ENCODE measurements at regions not wholly inside any gene's neighbourhood (a gene's known extent, or its start where the extent isn't known, plus 50 kb on each side); places are given as distances from the start of the nearest gene placed in this dataset.

DNA sequence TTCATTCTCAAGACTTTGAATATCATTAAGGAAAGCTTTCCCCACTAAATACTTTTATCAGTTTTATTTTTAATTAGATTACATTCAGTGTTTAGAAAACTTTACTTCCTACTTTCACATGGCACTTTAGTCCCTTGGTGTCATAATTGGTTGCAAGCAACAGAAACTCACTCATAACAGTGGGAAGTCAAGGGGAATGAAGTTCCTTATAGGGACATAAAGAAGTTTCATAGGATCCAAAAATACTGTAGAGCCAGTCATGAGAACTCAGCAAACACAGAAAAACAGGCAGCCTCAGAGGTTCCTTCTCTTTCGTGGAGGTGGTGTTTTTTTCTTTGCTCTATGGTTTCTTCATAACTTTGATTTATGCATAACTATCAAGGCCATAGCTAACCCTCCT lies 809.0 kb downstream of the BCL11A start:
- no peak overlapping the region for H2AFZ ChIP-seq (ENCODE audit: low read depth, low read length, severe bottlenecking)
- H3K36me3 ChIP-seq (ENCODE audit: low read length) = no peaks in the 10 kb centered on the region
- TF ChIP-seq EZH2phosphoT487 (conservative IDR thresholded peaks at IDR 0.05; ENCODE audit: low read length) (no peak), CTCF (IDR thresholded peaks at IDR 0.05; ENCODE audit: insufficient read depth, low read length, poor library complexity, severe bottlenecking) (no peak)
- H3K27me3 ChIP-seq (ENCODE audit: low read length) = 0 out of 2 replicates have a peak, but pooled peaks cover 2% of the 10 kb centered on the region
- H3K4me3 ChIP-seq (ENCODE audit: insufficient read depth, low read length, poor library complexity, severe bottlenecking) = no peak overlapping the region
- no peak overlapping the region for H3K27ac ChIP-seq (ENCODE audit: low read depth, low read length)
- no peak overlapping the region for H3K9ac ChIP-seq (ENCODE audit: low read length)
- no peaks in the 10 kb centered on the region for H4K20me1 ChIP-seq (ENCODE audit: low read depth, low read length)
- no peaks in the 10 kb centered on the region for H3K9me2 ChIP-seq (replicated peaks; ENCODE audit: insufficient read depth, low read length)
- no peak overlapping the region for H3K4me2 ChIP-seq (ENCODE audit: low read depth, low read length, poor library complexity, severe bottlenecking)
- H3F3A ChIP-seq (ENCODE audit: insufficient read depth) = no peaks in the 10 kb centered on the region
- no peaks in the 10 kb centered on the region for H3K9me3 ChIP-seq (ENCODE audit: insufficient read depth, low read length)
- no peaks in the 10 kb centered on the region for H3K79me2 ChIP-seq (ENCODE audit: insufficient read depth, low read length)

DNA sequence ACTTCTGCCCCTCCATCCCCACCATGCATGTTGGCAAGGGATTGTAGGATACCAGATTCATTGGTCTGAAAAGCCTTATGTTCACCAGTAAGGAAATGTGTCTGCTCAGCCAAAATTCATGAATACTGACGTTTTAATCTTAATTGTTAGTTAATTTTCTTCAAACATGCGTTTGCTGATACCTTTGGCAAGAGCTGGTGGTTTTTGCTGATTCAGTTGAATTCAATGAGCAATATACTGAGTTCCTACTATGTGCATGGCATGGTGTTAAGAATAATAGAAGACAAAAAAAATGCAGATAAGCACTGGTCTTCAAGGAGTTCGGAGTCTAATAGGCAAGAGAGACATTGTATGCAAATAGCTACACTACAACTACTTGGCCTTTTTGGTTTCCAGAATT lies 811.6 kb downstream of the BCL11A start:
- Histone ChIP-seq H4K20me1 (ENCODE audit: low read depth, low read length) (no peaks in the 10 kb centered on the region), H3K9ac (ENCODE audit: low read length) (no peak overlapping the region), H3K4me2 (ENCODE audit: low read depth, low read length, poor library complexity, severe bottlenecking) (no peak overlapping the region), H3K4me3 (ENCODE audit: insufficient read depth, low read length, poor library complexity, severe bottlenecking) (no peak overlapping the region), H2AFZ (ENCODE audit: low read depth, low read length, severe bottlenecking) (no peak overlapping the region), H3K36me3 (ENCODE audit: low read length) (no peaks in the 10 kb centered on the region), H3K27me3 (ENCODE audit: low read length) (no peaks in the 10 kb centered on the region), H3K27ac (ENCODE audit: low read depth, low read length) (no peak overlapping the region), H3K9me2 (replicated peaks; ENCODE audit: insufficient read depth, low read length) (no peaks in the 10 kb centered on the region), H3K79me2 (ENCODE audit: insufficient read depth, low read length) (no peaks in the 10 kb centered on the region), H3K9me3 (ENCODE audit: insufficient read depth, low read length) (no peaks in the 10 kb centered on the region), H3F3A (ENCODE audit: insufficient read depth) (no peaks in the 10 kb centered on the region)
- TF ChIP-seq EZH2phosphoT487 (conservative IDR thresholded peaks at IDR 0.05; ENCODE audit: low read length) = no peak
- TF ChIP-seq CTCF (IDR thresholded peaks at IDR 0.05; ENCODE audit: insufficient read depth, low read length, poor library complexity, severe bottlenecking) = no peak

- Histone ChIP-seq H3K9me2 (replicated peaks; ENCODE audit: insufficient read depth, low read length) (no peaks in the 10 kb centered on the region), H2AFZ (ENCODE audit: low read depth, low read length, severe bottlenecking) (no peak overlapping the region), H3K79me2 (ENCODE audit: insufficient read depth, low read length) (no peaks in the 10 kb centered on the region), H3K4me3 (ENCODE audit: insufficient read depth, low read length, poor library complexity, severe bottlenecking) (no peak overlapping the region), H3K27me3 (ENCODE audit: low read length) (no peaks in the 10 kb centered on the region), H4K20me1 (ENCODE audit: low read depth, low read length) (no peaks in the 10 kb centered on the region), H3K9ac (ENCODE audit: low read length) (no peak overlapping the region), H3K9me3 (ENCODE audit: insufficient read depth, low read length) (no peaks in the 10 kb centered on the region), H3K36me3 (ENCODE audit: low read length) (no peaks in the 10 kb centered on the region), H3K27ac (ENCODE audit: low read depth, low read length) (no peak overlapping the region), H3K4me2 (ENCODE audit: low read depth, low read length, poor library complexity, severe bottlenecking) (no peak overlapping the region), H3F3A (ENCODE audit: insufficient read depth) (no peaks in the 10 kb centered on the region)
- TF ChIP-seq EZH2phosphoT487 (conservative IDR thresholded peaks at IDR 0.05; ENCODE audit: low read length) (no peak), CTCF (IDR thresholded peaks at IDR 0.05; ENCODE audit: insufficient read depth, low read length, poor library complexity, severe bottlenecking) (no peak)
Observed at GRCh38 chr2:59739166-59739565, 814.3 kb downstream of the BCL11A start.
